ENCODE measurements at regions not wholly inside any gene's neighbourhood (a gene's known extent, or its start where the extent isn't known, plus 50 kb on each side); places are given as distances from the start of the nearest gene placed in this dataset.

GRCh38 chr16:80319181-80319580, 221.6 kb upstream of the DYNLRB2 start:
- Histone ChIP-seq H3K27ac (ENCODE audit: low read length) (no peak overlapping the region), H3K4me1 (ENCODE audit: control insufficient read depth, insufficient read depth, low read length) (no peaks in the 10 kb centered on the region), H3K36me3 (ENCODE audit: control insufficient read depth, insufficient read depth, low read length) (no peaks in the 10 kb centered on the region), H3K4me3 (ENCODE audit: low read depth in 2 of 2, low read length in 2 of 2) (no peak overlapping the region), H3K9me3 (ENCODE audit: control insufficient read depth, insufficient read depth, low read depth, low read length) (no peaks in the 10 kb centered on the region), H3K27me3 (ENCODE audit: control insufficient read depth, insufficient read depth, low read length) (no peaks in the 10 kb centered on the region)
- ChIA-PET CTCF (no interaction called here), POLR2A (no interaction called here)
- no peak for ATAC-seq
- BruUV-seq (replicated peaks), result no TSS peak
- TF ChIP-seq POLR2AphosphoS5 (IDR thresholded peaks at IDR 0.05; ENCODE audit: low read depth, low read length), result no peak
- TF ChIP-seq TCF7L2 (IDR thresholded peaks at IDR 0.05; ENCODE audit: low read depth, low read length), result no peak
- TF ChIP-seq CTCF (IDR thresholded peaks at IDR 0.05), result no peak
- no peak for TF ChIP-seq REST (IDR thresholded peaks at IDR 0.05; ENCODE audit: insufficient read depth in 1 of 2, low read depth in 2 of 2, low read length in 1 of 2)
- TF ChIP-seq SIN3A (IDR thresholded peaks at IDR 0.05; ENCODE audit: borderline replicate concordance, insufficient read depth, low read depth, low read length), result no peak
- DNase-seq (ENCODE audit: low read depth, low spot score), result no peak
- in situ Hi-C loops (cut with HindIII; ENCODE audit: low pct_unique_long_range_greater_than_20kb, low sequenced_read_pairs) (no loop called here), intact Hi-C loops (cut with micrococcal nuclease; ENCODE audit: unreplicated experiment) (no loop called here)

DNA sequence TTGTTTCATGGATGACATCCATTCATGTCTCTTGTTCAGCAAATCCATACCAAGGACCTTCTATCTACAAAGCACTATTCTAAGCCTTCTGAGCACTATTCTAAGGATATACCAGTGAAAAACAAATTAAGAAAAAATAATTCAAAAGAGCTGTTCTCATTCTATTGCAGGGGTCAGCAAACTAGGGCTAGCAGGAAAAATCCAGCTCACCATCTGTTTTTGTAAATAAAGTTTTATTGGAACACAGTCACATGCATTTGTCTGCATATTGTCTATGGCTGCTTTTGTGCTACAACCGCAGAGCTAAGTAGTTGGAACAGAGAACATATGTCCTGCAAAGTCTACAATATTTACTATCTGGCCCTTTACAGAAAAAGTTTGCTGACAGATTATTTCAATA, 222.7 kb upstream of the DYNLRB2 start:
- TF ChIP-seq CTCF (IDR thresholded peaks at IDR 0.05) (no peak; the same call in 1 of the 2 replicates), POLR2AphosphoS5 (IDR thresholded peaks at IDR 0.05; ENCODE audit: low read depth, low read length) (no peak), TCF7L2 (IDR thresholded peaks at IDR 0.05; ENCODE audit: low read depth, low read length) (no peak)
- in situ Hi-C loops (cut with HindIII; ENCODE audit: low pct_unique_long_range_greater_than_20kb, low sequenced_read_pairs) (no loop called here), intact Hi-C loops (cut with micrococcal nuclease; ENCODE audit: unreplicated experiment) (no loop called here)
- DNase-seq (ENCODE audit: low read depth, low spot score) (no peak), ATAC-seq (no peak)
- CTCF ChIA-PET, result no interaction called here
- no peaks in the 10 kb centered on the region for H3K27me3 ChIP-seq (ENCODE audit: control insufficient read depth, insufficient read depth, low read length)
- no peak overlapping the region for H3K4me3 ChIP-seq (ENCODE audit: low read depth in 2 of 2, low read length in 2 of 2)
- no peak overlapping the region for H3K27ac ChIP-seq (ENCODE audit: low read length)
- no peaks in the 10 kb centered on the region for H3K9me3 ChIP-seq (ENCODE audit: control insufficient read depth, insufficient read depth, low read depth, low read length)
- POLR2A ChIA-PET, result no interaction called here
- H3K36me3 ChIP-seq (ENCODE audit: control insufficient read depth, insufficient read depth, low read length), result no peaks in the 10 kb centered on the region
- no TSS peak for BruUV-seq (replicated peaks)
- no peaks in the 10 kb centered on the region for H3K4me1 ChIP-seq (ENCODE audit: control insufficient read depth, insufficient read depth, low read length)
